SHP77 (cell line): ENCODE measurements at regions not wholly inside any gene's neighbourhood (a gene's known extent, or its start where the extent isn't known, plus 50 kb on each side); places are given as distances from the start of the nearest gene placed in this dataset.
A peak's percentile ranks its signal among the peaks of the same experiment; 100 is the strongest.
"Not testable (repeated sequence)": the region's sequence is repeated elsewhere in the genome, so short reads cannot be mapped to it uniquely, and the experiment has no call there.

Experiments used
- DNase-seq, 2 experiments: peaks; one replicate each; lab custom pipeline; 2025; lab: John Stamatoyannopoulos, UW

- peak in 1 of 2 experiments; percentile 12 for DNase-seq
Measured at GRCh38 chr14:35988972-35989690, 163.0 kb downstream of the BRMS1L start.

- DNase-seq: no peak
Measured at GRCh38 chr14:35988550-35988949, 162.4 kb downstream of the BRMS1L start.

GRCh38 chr14:35987731-35988130 is 161.6 kb downstream of the BRMS1L start:
- DNase-seq: no peak

GRCh38 chr14:35986219-35986573 is 160.1 kb downstream of the BRMS1L start:
- no peak for DNase-seq

- DNase-seq: no peak
Measured at GRCh38 chr14:35985474-35986218, 159.5 kb downstream of the BRMS1L start.

GRCh38 chr14:35979531-35979930 is 153.4 kb downstream of the BRMS1L start:
- DNase-seq: no peak

GRCh38 chr14:35978561-35978960 is 152.4 kb downstream of the BRMS1L start:
- DNase-seq: no peak

- no peak for DNase-seq
Measured at GRCh38 chr14:35975814-35976213, 149.7 kb downstream of the BRMS1L start.

GRCh38 chr14:35973770-35974169 is 147.6 kb downstream of the BRMS1L start:
- no peak for DNase-seq

- DNase-seq: no peak
Measured at GRCh38 chr14:35971965-35972630, 146.0 kb downstream of the BRMS1L start.

GRCh38 chr14:35969310-35969709 is 143.2 kb downstream of the BRMS1L start:
- DNase-seq: no peak

- DNase-seq: no peak
Measured at GRCh38 chr14:35965400-35965799, 139.3 kb downstream of the BRMS1L start.

- no peak for DNase-seq
Measured at GRCh38 chr14:35964697-35965286, 138.7 kb downstream of the BRMS1L start.

- DNase-seq: peak in 1 of 2 experiments; percentile 4
Measured at GRCh38 chr14:35963209-35963608, 137.1 kb downstream of the BRMS1L start.

- DNase-seq: no peak
Measured at GRCh38 chr14:35961697-35962274, 135.6 kb downstream of the BRMS1L start.

GRCh38 chr14:35959835-35960234 is 133.7 kb downstream of the BRMS1L start:
- DNase-seq: no peak

GRCh38 chr14:35958499-35958898 is 132.4 kb downstream of the BRMS1L start:
- DNase-seq: no peak

- DNase-seq: no peak
Measured at GRCh38 chr14:35956376-35957085, 130.4 kb downstream of the BRMS1L start.

GRCh38 chr14:35952584-35952983 is 126.4 kb downstream of the BRMS1L start:
- no peak for DNase-seq

- peak in 1 of 2 experiments; percentile 37 for DNase-seq
Measured at GRCh38 chr14:35949920-35950513, 123.9 kb downstream of the BRMS1L start.

- not testable (repeated sequence) for DNase-seq
Measured at GRCh38 chr14:35947983-35948382, 121.8 kb downstream of the BRMS1L start.
